PC-3 (cell line): ENCODE measurements at regions not wholly inside any gene's neighbourhood (a gene's known extent, or its start where the extent isn't known, plus 50 kb on each side); places are given as distances from the start of the nearest gene placed in this dataset.

ENCODE experiments used
- CTCF ChIP-seq: fragments of 300-600 bp; sonication (generic); conservative IDR thresholded peaks from 2 replicates; pipeline ENCODE4 v1.5.1; 2017; ENCODE audit warnings: antibody characterized with exemption, low read depth, mild to moderate bottlenecking, low read length
- EZH2phosphoT487 ChIP-seq: fragments of 300-600 bp; sonication (generic); IDR thresholded peaks from 2 replicates; pipeline ENCODE4 v1.6.1; 2018; ENCODE audit warnings: mild to moderate bottlenecking, antibody characterized with exemption, low read length, borderline replicate concordance

- TF ChIP-seq CTCF (no peak), EZH2phosphoT487 (no peak)
Observed at GRCh38 chr11:112516755-112517154, 256.1 kb upstream of the PLET1 start.
